GM10248 (cell line): ENCODE measurements at regions not wholly inside any gene's neighbourhood (a gene's known extent, or its start where the extent isn't known, plus 50 kb on each side); places are given as distances from the start of the nearest gene placed in this dataset.

ENCODE experiments used
- CTCF ChIA-PET: fragments of 300-600 bp; sonication (Branson Sonifier 250); formaldehyde crosslinking; extraction: SDS; loops from one replicate; lab custom pipeline; 2021; ENCODE audit warnings: antibody characterized with exemption; lab: Yijun Ruan, JAX
- POLR2A ChIA-PET: fragments of 350-650 bp; sonication (Branson Sonifier 250); formaldehyde crosslinking; extraction: SDS; loops from one replicate; lab custom pipeline; 2020; ENCODE audit warnings: antibody characterized with exemption; lab: Yijun Ruan, JAX
- DNase-seq: peaks from one replicate; pipeline ENCODE4 v3.0.0; 2012; ENCODE audit errors: extremely low spot score
- TF ChIP-seq, protein P1 (sequence below): IDR thresholded peaks from 2 replicates; pipeline ENCODE4 v1.5.1; 2012; ENCODE audit warnings: mild to moderate bottlenecking, low read depth; ENCODE audit errors: extremely low read depth, missing control alignments, control extremely low read depth

DNA sequence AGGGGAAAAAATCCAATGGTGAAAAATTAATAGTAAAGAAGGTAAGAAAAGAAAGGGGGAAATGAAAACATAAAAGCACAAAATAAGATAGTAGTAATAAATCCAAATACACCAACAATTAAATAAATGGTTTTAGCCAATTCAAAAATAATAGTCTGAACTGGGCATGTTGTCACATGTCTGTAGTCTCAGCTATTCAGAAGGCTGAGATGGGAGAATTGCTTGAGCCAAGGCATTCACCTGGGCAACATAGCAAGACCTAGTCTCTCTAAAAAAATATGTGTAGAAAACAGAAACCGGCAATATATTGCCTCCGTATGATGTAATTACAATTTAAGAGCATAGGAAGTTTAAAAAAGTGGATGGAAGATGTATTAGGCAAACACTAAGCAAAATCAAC lies 311.3 kb upstream of the FERMT1 start:
- ChIA-PET CTCF (no interaction called here), POLR2A (no interaction called here)
- no peak for DNase-seq
- TF ChIP-seq, protein P1, sequence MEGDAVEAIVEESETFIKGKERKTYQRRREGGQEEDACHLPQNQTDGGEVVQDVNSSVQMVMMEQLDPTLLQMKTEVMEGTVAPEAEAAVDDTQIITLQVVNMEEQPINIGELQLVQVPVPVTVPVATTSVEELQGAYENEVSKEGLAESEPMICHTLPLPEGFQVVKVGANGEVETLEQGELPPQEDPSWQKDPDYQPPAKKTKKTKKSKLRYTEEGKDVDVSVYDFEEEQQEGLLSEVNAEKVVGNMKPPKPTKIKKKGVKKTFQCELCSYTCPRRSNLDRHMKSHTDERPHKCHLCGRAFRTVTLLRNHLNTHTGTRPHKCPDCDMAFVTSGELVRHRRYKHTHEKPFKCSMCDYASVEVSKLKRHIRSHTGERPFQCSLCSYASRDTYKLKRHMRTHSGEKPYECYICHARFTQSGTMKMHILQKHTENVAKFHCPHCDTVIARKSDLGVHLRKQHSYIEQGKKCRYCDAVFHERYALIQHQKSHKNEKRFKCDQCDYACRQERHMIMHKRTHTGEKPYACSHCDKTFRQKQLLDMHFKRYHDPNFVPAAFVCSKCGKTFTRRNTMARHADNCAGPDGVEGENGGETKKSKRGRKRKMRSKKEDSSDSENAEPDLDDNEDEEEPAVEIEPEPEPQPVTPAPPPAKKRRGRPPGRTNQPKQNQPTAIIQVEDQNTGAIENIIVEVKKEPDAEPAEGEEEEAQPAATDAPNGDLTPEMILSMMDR: no peak

DNA sequence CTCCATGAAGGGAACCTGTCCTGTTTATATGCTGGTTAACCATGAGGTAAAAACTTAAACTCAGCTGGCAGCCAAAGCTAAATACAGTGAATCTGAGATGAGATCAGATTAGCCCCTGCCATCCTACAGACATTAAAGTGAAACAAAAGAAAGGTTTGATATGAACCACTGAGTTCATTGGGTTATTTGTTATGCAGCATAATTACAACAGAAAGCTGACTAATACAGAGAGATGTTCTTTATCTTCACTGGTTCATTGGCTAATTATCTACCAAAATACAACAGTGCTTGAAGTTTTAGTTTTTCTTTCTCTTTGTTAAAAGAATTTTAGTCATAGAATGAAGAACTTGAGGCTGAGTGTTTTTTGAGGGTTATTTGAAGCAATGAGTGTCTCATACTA lies 307.6 kb upstream of the FERMT1 start:
- TF ChIP-seq, protein P1: no peak
- POLR2A ChIA-PET: no interaction called here
- DNase-seq: no peak
- CTCF ChIA-PET: no interaction called here

GRCh38 chr20:6426287-6426891 lies 303.6 kb upstream of the FERMT1 start:
- ChIA-PET POLR2A (no interaction called here), CTCF (interaction anchor here (0.8 kb wide), 1 partner anchor 37 kb away, joined by 3 read pairs; no protein-coding TSS in a partner anchor)
- DNase-seq: no peak
- TF ChIP-seq, protein P1: no peak

GRCh38 chr20:6421321-6422248 lies 298.8 kb upstream of the FERMT1 start:
- DNase-seq: no peak
- ChIA-PET CTCF (no interaction called here), POLR2A (no interaction called here)
- TF ChIP-seq, protein P1: no peak

DNA sequence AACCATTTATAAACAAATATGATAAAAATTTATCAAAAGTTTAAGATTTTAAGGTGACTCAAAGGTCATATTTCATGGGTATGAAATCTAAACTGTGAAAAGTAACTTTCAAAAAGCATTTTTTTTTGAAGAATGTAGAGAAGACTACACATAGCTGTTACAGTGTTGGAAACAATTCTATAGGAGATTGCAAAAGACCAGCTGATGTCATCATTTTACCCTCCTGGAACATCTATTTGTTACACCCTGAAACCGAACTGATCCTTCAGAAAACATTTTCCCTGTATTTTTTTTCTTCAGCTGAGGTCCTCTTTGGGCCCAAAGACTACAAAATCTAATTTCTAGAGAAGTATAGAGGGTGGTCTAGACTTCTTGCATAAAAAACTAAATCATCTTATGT lies 297.5 kb upstream of the FERMT1 start:
- TF ChIP-seq, protein P1: no peak
- POLR2A ChIA-PET: no interaction called here

DNA sequence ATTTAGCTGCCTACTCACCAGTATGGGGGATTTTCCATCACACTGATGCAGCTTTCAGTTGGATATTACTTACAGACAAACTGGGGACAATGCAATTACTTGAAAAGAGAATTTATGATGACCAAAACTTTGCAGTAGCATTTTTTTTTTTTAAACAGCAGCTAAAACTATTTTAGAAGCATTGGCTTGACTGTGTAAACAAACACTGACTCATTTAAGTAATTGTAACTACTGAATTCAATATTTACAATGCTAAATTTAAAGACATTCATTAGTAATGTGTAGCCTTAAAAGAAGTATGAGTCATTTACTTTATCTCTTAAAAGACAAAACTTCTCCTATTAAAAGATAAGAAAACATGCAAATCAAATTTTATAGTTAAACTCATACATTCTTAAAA lies 295.9 kb upstream of the FERMT1 start:
- ChIA-PET CTCF (interaction anchor here (0.9 kb wide), 1 partner anchor 27 kb away, joined by 3 read pairs; no protein-coding TSS in a partner anchor), POLR2A (no interaction called here)
- TF ChIP-seq, protein P1: no peak
- DNase-seq: no peak

More for the DNA sequence above, 297.5 kb upstream of the FERMT1 start:
- no peak for DNase-seq
- CTCF ChIA-PET: no interaction called here
